ENCODE measurements at regions not wholly inside any gene's neighbourhood (a gene's known extent, or its start where the extent isn't known, plus 50 kb on each side); places are given as distances from the start of the nearest gene placed in this dataset.

DNA sequence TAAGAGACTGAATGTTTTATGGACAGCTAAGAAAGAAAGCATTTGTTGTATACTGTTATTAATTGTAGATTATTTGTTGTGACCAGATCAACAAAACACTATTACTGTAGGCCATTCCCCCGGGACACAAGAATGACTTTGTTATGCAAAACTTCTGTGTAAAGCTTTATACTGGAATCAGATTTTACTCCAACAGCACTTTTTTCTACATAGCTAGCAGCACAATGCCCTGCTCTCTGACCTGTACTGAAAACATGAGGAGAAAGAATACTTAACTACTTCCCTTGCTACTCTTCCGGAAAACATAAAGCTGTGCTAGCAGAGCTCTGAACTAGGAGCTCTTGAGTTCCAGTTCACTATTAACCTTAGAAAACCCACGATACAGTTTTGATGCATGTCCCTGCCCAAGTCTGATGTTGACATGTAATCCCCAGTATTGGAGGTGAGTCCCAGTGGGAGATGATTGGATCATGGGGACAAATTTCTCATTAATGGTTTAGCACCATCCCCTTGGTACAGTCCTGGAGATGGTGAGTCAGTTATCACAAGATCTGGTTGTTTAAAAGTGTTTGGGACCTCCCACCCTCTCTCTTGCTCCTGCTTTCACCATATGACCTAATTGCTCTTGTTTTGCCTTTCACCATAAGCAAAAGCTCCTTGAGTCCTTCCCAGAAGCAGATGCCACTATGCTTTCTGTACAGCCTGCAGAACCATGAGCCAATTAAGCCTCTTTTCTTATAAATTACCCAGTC lies 601.1 kb upstream of the PIK3C3 start:
- Histone ChIP-seq H3K9me3 (peaks cover 0 to 13% of the 10 kb centered on the region in 2 donors), H3K4me3 (no peak overlapping the region), H3K27ac (no peak overlapping the region), H3K4me1 (no peaks in the 10 kb centered on the region), H3K27me3 (no peaks in the 10 kb centered on the region), H3K36me3 (no peaks in the 10 kb centered on the region)
- intact Hi-C loops (cut with DNase I; ENCODE audit: low total_unique reads), result no loop called here
- no peak for DNase-seq (ENCODE audit: low spot score in 2 of 2)
- TF ChIP-seq, protein P1, sequence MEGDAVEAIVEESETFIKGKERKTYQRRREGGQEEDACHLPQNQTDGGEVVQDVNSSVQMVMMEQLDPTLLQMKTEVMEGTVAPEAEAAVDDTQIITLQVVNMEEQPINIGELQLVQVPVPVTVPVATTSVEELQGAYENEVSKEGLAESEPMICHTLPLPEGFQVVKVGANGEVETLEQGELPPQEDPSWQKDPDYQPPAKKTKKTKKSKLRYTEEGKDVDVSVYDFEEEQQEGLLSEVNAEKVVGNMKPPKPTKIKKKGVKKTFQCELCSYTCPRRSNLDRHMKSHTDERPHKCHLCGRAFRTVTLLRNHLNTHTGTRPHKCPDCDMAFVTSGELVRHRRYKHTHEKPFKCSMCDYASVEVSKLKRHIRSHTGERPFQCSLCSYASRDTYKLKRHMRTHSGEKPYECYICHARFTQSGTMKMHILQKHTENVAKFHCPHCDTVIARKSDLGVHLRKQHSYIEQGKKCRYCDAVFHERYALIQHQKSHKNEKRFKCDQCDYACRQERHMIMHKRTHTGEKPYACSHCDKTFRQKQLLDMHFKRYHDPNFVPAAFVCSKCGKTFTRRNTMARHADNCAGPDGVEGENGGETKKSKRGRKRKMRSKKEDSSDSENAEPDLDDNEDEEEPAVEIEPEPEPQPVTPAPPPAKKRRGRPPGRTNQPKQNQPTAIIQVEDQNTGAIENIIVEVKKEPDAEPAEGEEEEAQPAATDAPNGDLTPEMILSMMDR (IDR thresholded peaks at IDR 0.05), result no peak

DNA sequence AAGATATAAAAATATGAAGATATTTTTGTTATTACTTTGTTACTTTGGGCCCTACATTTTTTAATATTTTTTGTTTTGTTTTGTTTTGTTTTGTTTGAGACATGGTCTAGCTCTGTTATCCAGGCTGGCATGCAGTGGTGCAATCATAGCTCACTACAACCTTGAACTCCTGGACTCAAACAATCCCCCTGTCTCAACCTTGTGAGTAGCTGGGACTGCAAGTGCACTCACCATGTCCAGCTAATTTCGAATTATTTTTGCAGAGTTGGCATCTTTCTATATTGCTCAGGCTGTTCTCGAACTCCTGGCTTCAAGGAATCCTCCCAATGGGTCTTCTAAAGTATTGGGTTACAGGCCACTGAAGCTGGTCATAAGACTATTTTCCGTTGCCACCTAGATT lies 603.6 kb upstream of the PIK3C3 start:
- TF ChIP-seq, protein P1 (IDR thresholded peaks at IDR 0.05), result no peak
- TF ChIP-seq POLR2AphosphoS5 (IDR thresholded peaks at IDR 0.05) (no peak), POLR2A (IDR thresholded peaks at IDR 0.05) (no peak)
- H3K4me3 ChIP-seq, result no peak overlapping the region
- H3K36me3 ChIP-seq, result no peaks in the 10 kb centered on the region
- no peak overlapping the region for H3K27ac ChIP-seq
- no peaks in the 10 kb centered on the region for H3K27me3 ChIP-seq
- no peaks in the 10 kb centered on the region for H3K9me3 ChIP-seq
- no peaks in the 10 kb centered on the region for H3K4me1 ChIP-seq
- DNase-seq (ENCODE audit: low spot score in 2 of 2), result no peak
- intact Hi-C loops (cut with DNase I; ENCODE audit: low total_unique reads), result no loop called here

- H3K9me3 ChIP-seq, result no peaks in the 10 kb centered on the region
- no peaks in the 10 kb centered on the region for H3K27me3 ChIP-seq
- H3K4me3 ChIP-seq, result no peak overlapping the region
- intact Hi-C loops (cut with DNase I; ENCODE audit: low total_unique reads), result no loop called here
- no peak for DNase-seq (ENCODE audit: low spot score in 2 of 2)
- H3K36me3 ChIP-seq, result no peaks in the 10 kb centered on the region
- TF ChIP-seq, protein P1 (IDR thresholded peaks at IDR 0.05), result no peak
- TF ChIP-seq POLR2AphosphoS5 (IDR thresholded peaks at IDR 0.05) (no peak), POLR2A (IDR thresholded peaks at IDR 0.05) (no peak)
- no peak overlapping the region for H3K27ac ChIP-seq
- no peaks in the 10 kb centered on the region for H3K4me1 ChIP-seq
Observed at GRCh38 chr18:41347057-41347456, 608.0 kb upstream of the PIK3C3 start.

DNA sequence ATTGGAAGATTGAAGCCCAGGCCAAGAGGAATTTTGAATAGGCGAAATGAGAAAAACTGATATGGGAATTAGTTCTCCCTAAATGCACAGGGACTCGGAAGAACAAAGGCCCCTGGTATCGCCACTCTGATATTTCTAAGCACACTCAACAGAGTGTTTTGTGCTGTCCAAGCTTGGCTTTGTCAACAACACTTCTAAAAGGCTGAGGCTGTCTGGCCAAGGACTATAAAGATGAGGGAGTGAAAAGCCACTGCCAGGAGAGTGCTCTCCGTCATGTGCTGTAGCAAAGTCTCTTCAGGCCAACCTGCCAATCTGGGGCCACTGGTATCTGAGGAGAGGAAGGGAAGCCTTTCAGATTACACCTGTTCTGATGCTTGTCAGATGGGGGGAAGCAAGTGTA lies 611.2 kb upstream of the PIK3C3 start:
- Histone ChIP-seq H3K4me3 (no peak overlapping the region), H3K9me3 (no peaks in the 10 kb centered on the region), H3K27ac (no peak overlapping the region), H3K36me3 (no peaks in the 10 kb centered on the region), H3K27me3 (no peaks in the 10 kb centered on the region), H3K4me1 (no peaks in the 10 kb centered on the region)
- TF ChIP-seq, protein P1 (IDR thresholded peaks at IDR 0.05), result no peak
- TF ChIP-seq POLR2A (IDR thresholded peaks at IDR 0.05) (no peak), POLR2AphosphoS5 (IDR thresholded peaks at IDR 0.05) (no peak)
- intact Hi-C loops (cut with DNase I; ENCODE audit: low total_unique reads), result no loop called here
- DNase-seq (ENCODE audit: low spot score in 2 of 2), result no peak

GRCh38 chr18:41338341-41338740 lies 616.7 kb upstream of the PIK3C3 start:
- Histone ChIP-seq H3K36me3 (no peaks in the 10 kb centered on the region), H3K4me1 (no peaks in the 10 kb centered on the region), H3K27me3 (no peaks in the 10 kb centered on the region), H3K27ac (no peak overlapping the region), H3K9me3 (no peaks in the 10 kb centered on the region), H3K4me3 (no peak overlapping the region)
- intact Hi-C loops (cut with DNase I; ENCODE audit: low total_unique reads), result no loop called here
- TF ChIP-seq, protein P1 (IDR thresholded peaks at IDR 0.05), result no peak
- TF ChIP-seq POLR2AphosphoS5 (IDR thresholded peaks at IDR 0.05) (no peak), POLR2A (IDR thresholded peaks at IDR 0.05) (no peak)
- no peak for DNase-seq (ENCODE audit: low spot score in 2 of 2)
